NK-92 treated with Interleukin-12 subunit alpha and Interleukin-12 subunit beta, amount 100 ng/mL, for 24 hours (cell line): ENCODE measurements at regions not wholly inside any gene's neighbourhood (a gene's known extent, or its start where the extent isn't known, plus 50 kb on each side); places are given as distances from the start of the nearest gene placed in this dataset.

Experiments
- DNase-seq: peaks from one replicate; lab custom pipeline; 2025; lab: John Stamatoyannopoulos, UW

- DNase-seq = no peak
These were observed 65.7 kb upstream of the RGMA start for GRCh38 chr15:93154666-93155065.

GRCh38 chr15:93152951-93153350 lies 63.9 kb upstream of the RGMA start:
- DNase-seq = no peak

GRCh38 chr15:93152360-93152759 lies 63.3 kb upstream of the RGMA start:
- peak; percentile 77 for DNase-seq

- DNase-seq = no peak
These were observed 62.2 kb upstream of the RGMA start for GRCh38 chr15:93150910-93151881.

GRCh38 chr15:93146601-93147000 lies 57.6 kb upstream of the RGMA start:
- no peak for DNase-seq

- no peak for DNase-seq
These were observed 57.2 kb upstream of the RGMA start for GRCh38 chr15:93146196-93146595.

- DNase-seq = no peak
These were observed 55.6 kb upstream of the RGMA start for GRCh38 chr15:93144463-93145236.

- DNase-seq = no peak
These were observed 54.2 kb upstream of the RGMA start for GRCh38 chr15:93143186-93143585.

GRCh38 chr15:93141371-93141794 lies 52.4 kb upstream of the RGMA start:
- DNase-seq = peak; percentile 40

GRCh38 chr15:93139436-93139835 lies 50.4 kb upstream of the RGMA start:
- DNase-seq = no peak

- DNase-seq = no peak
These were observed 49.8 kb upstream of the RGMA start for GRCh38 chr15:93138681-93139250.
